Stimulated activated memory B cell treated with anti-CD40 and anti-IgM and Interleukin-4, amounts not matched to agents 10 μg/mL and 1 μg/mL and 100 μg/mL, for 72 hours (primary cell): ENCODE measurements at regions not wholly inside any gene's neighbourhood (a gene's known extent, or its start where the extent isn't known, plus 50 kb on each side); places are given as distances from the start of the nearest gene placed in this dataset.
"Not testable (repeated sequence)": the region's sequence is repeated elsewhere in the genome, so short reads cannot be mapped to it uniquely, and the experiment has no call there.

Experiments used
- ATAC-seq: fragments of 150-1000 bp; cut with Tn5 transposase; 2 replicates; pipeline ENCODE4 v1.10.0; 2021
- H3K27ac Mint-ChIP-seq: one replicate; pipeline ENCODE4 v1.8.0; 2022; ENCODE audit warnings: mild to moderate bottlenecking, mixed read lengths
- H3K27me3 Mint-ChIP-seq: one replicate; pipeline ENCODE4 v1.8.0; 2022; ENCODE audit warnings: mixed read lengths
- H3K36me3 Mint-ChIP-seq: one replicate; pipeline ENCODE4 v1.8.0; 2022; ENCODE audit warnings: mixed read lengths
- H3K4me1 Mint-ChIP-seq: one replicate; pipeline ENCODE4 v1.8.0; 2022; ENCODE audit warnings: mixed read lengths
- H3K4me3 Mint-ChIP-seq: one replicate; pipeline ENCODE4 v1.8.0; 2022; ENCODE audit warnings: mild to moderate bottlenecking, moderate library complexity, mixed read lengths
- H3K9me3 Mint-ChIP-seq: one replicate; pipeline ENCODE4 v1.8.0; 2022; ENCODE audit warnings: mixed read lengths

GRCh38 chr1:197850918-197851317, 51.5 kb upstream of the C1orf53 start:
- no peak for ATAC-seq
- H3K9me3 Mint-ChIP-seq: peaks cover 3% of the 10 kb centered on the region
- H3K27ac Mint-ChIP-seq: no peak overlapping the region
- H3K27me3 Mint-ChIP-seq: peaks cover 6% of the 10 kb centered on the region
- H3K4me1 Mint-ChIP-seq: no peaks in the 10 kb centered on the region
- H3K4me3 Mint-ChIP-seq: no peak overlapping the region
- no peaks in the 10 kb centered on the region for H3K36me3 Mint-ChIP-seq

- peaks cover 9% of the 10 kb centered on the region for H3K27me3 Mint-ChIP-seq
- no peaks in the 10 kb centered on the region for H3K36me3 Mint-ChIP-seq
- no peaks in the 10 kb centered on the region for H3K9me3 Mint-ChIP-seq
- ATAC-seq: no peak
- no peak overlapping the region for H3K4me3 Mint-ChIP-seq
- no peaks in the 10 kb centered on the region for H3K4me1 Mint-ChIP-seq
- H3K27ac Mint-ChIP-seq: no peak overlapping the region
These were observed 52.4 kb upstream of the C1orf53 start for GRCh38 chr1:197850042-197850441.

GRCh38 chr1:197848350-197848749, 54.1 kb upstream of the C1orf53 start:
- no peak for ATAC-seq
- Mint-ChIP-seq H3K4me1 (no peaks in the 10 kb centered on the region), H3K9me3 (no peaks in the 10 kb centered on the region), H3K27me3 (peaks cover 9% of the 10 kb centered on the region), H3K4me3 (no peak overlapping the region), H3K27ac (no peak overlapping the region), H3K36me3 (no peaks in the 10 kb centered on the region)

- no peaks in the 10 kb centered on the region for H3K4me1 Mint-ChIP-seq
- H3K9me3 Mint-ChIP-seq: no peaks in the 10 kb centered on the region
- no peaks in the 10 kb centered on the region for H3K36me3 Mint-ChIP-seq
- H3K4me3 Mint-ChIP-seq: no peak overlapping the region
- H3K27me3 Mint-ChIP-seq: peaks cover 17% of the 10 kb centered on the region
- no peak for ATAC-seq
- no peak overlapping the region for H3K27ac Mint-ChIP-seq
These were observed 56.5 kb upstream of the C1orf53 start for GRCh38 chr1:197845886-197846285.

- Mint-ChIP-seq H3K4me3 (no peak overlapping the region), H3K9me3 (no peaks in the 10 kb centered on the region), H3K4me1 (peaks cover 1% of the 10 kb centered on the region), H3K27ac (no peak overlapping the region), H3K27me3 (peaks cover 17% of the 10 kb centered on the region), H3K36me3 (no peaks in the 10 kb centered on the region)
- no peak for ATAC-seq
These were observed 57.8 kb upstream of the C1orf53 start for GRCh38 chr1:197844651-197845050.

GRCh38 chr1:197843401-197843800, 59.0 kb upstream of the C1orf53 start:
- H3K27me3 Mint-ChIP-seq: peaks cover 17% of the 10 kb centered on the region
- peaks cover 14% of the 10 kb centered on the region for H3K4me1 Mint-ChIP-seq
- no peak for ATAC-seq
- H3K9me3 Mint-ChIP-seq: no peaks in the 10 kb centered on the region
- no peak overlapping the region for H3K27ac Mint-ChIP-seq
- H3K36me3 Mint-ChIP-seq: no peaks in the 10 kb centered on the region
- H3K4me3 Mint-ChIP-seq: no peak overlapping the region

- H3K4me1 Mint-ChIP-seq: peaks cover 16% of the 10 kb centered on the region
- no peak overlapping the region for H3K4me3 Mint-ChIP-seq
- no peak overlapping the region for H3K27ac Mint-ChIP-seq
- H3K27me3 Mint-ChIP-seq: peaks cover 17% of the 10 kb centered on the region
- H3K9me3 Mint-ChIP-seq: no peaks in the 10 kb centered on the region
- no peaks in the 10 kb centered on the region for H3K36me3 Mint-ChIP-seq
- no peak for ATAC-seq
These were observed 59.8 kb upstream of the C1orf53 start for GRCh38 chr1:197842646-197843045.

GRCh38 chr1:197841883-197842553, 60.4 kb upstream of the C1orf53 start:
- Mint-ChIP-seq H3K4me1 (peaks cover 16% of the 10 kb centered on the region), H3K27me3 (peaks cover 17% of the 10 kb centered on the region), H3K36me3 (no peaks in the 10 kb centered on the region), H3K27ac (no peak overlapping the region), H3K9me3 (no peaks in the 10 kb centered on the region), H3K4me3 (no peak overlapping the region)
- ATAC-seq: peak; percentile 56

- Mint-ChIP-seq H3K4me3 (no peak overlapping the region), H3K27me3 (peaks cover 13% of the 10 kb centered on the region), H3K9me3 (no peaks in the 10 kb centered on the region), H3K27ac (no peak overlapping the region), H3K4me1 (peaks cover 16% of the 10 kb centered on the region), H3K36me3 (no peaks in the 10 kb centered on the region)
- no peak for ATAC-seq
These were observed 61.3 kb upstream of the C1orf53 start for GRCh38 chr1:197841158-197841557.

- not testable (repeated sequence) for H3K27me3 Mint-ChIP-seq, H3K4me3 Mint-ChIP-seq, ATAC-seq, H3K27ac Mint-ChIP-seq, H3K36me3 Mint-ChIP-seq, H3K9me3 Mint-ChIP-seq
- peaks cover 16% of the 10 kb centered on the region for H3K4me1 Mint-ChIP-seq
These were observed 62.6 kb upstream of the C1orf53 start for GRCh38 chr1:197839786-197840185.

- ATAC-seq: peak; percentile 67
- H3K4me1 Mint-ChIP-seq: peaks cover 16% of the 10 kb centered on the region
- H3K4me3 Mint-ChIP-seq: no peak overlapping the region
- peaks cover 8% of the 10 kb centered on the region for H3K27me3 Mint-ChIP-seq
- no peaks in the 10 kb centered on the region for H3K36me3 Mint-ChIP-seq
- H3K9me3 Mint-ChIP-seq: no peaks in the 10 kb centered on the region
- no peak overlapping the region for H3K27ac Mint-ChIP-seq
These were observed 63.6 kb upstream of the DENND1B start for GRCh38 chr1:197838836-197839235.

- no peak overlapping the region for H3K27ac Mint-ChIP-seq
- H3K9me3 Mint-ChIP-seq: no peaks in the 10 kb centered on the region
- H3K4me3 Mint-ChIP-seq: no peak overlapping the region
- H3K27me3 Mint-ChIP-seq: peaks cover 5% of the 10 kb centered on the region
- H3K36me3 Mint-ChIP-seq: no peaks in the 10 kb centered on the region
- no peak for ATAC-seq
- H3K4me1 Mint-ChIP-seq: peaks cover 16% of the 10 kb centered on the region
These were observed 62.6 kb upstream of the DENND1B start for GRCh38 chr1:197837911-197838310.

- H3K4me3 Mint-ChIP-seq, ATAC-seq, H3K36me3 Mint-ChIP-seq, H3K27me3 Mint-ChIP-seq, H3K27ac Mint-ChIP-seq, H3K9me3 Mint-ChIP-seq: not testable (repeated sequence)
- H3K4me1 Mint-ChIP-seq: peaks cover 16% of the 10 kb centered on the region
These were observed 61.1 kb upstream of the DENND1B start for GRCh38 chr1:197836356-197836755.

- H3K9me3 Mint-ChIP-seq, H3K27me3 Mint-ChIP-seq, ATAC-seq, H3K27ac Mint-ChIP-seq, H3K36me3 Mint-ChIP-seq, H3K4me1 Mint-ChIP-seq, H3K4me3 Mint-ChIP-seq: not testable (repeated sequence)
These were observed 53.7 kb upstream of the DENND1B start for GRCh38 chr1:197829011-197829410.

GRCh38 chr1:197825541-197825940, 50.3 kb upstream of the DENND1B start:
- no peak overlapping the region for H3K27ac Mint-ChIP-seq
- peaks cover 3% of the 10 kb centered on the region for H3K9me3 Mint-ChIP-seq
- H3K27me3 Mint-ChIP-seq: no peaks in the 10 kb centered on the region
- H3K4me3 Mint-ChIP-seq: no peak overlapping the region
- no peak for ATAC-seq
- peaks cover 9% of the 10 kb centered on the region for H3K4me1 Mint-ChIP-seq
- no peaks in the 10 kb centered on the region for H3K36me3 Mint-ChIP-seq
